ENCODE measurements at regions not wholly inside any gene's neighbourhood (a gene's known extent, or its start where the extent isn't known, plus 50 kb on each side); places are given as distances from the start of the nearest gene placed in this dataset.

- DNase-seq, result no peak
- no peaks in the 10 kb centered on the region for H3K27me3 ChIP-seq (ENCODE audit: insufficient read depth in 3 of 3, low read length in 2 of 3)
- TF ChIP-seq CTCF (IDR thresholded peaks at IDR 0.05), result no peak
Measured at GRCh38 chr2:128782411-128783192, 463.9 kb upstream of the HS6ST1 start.

DNA sequence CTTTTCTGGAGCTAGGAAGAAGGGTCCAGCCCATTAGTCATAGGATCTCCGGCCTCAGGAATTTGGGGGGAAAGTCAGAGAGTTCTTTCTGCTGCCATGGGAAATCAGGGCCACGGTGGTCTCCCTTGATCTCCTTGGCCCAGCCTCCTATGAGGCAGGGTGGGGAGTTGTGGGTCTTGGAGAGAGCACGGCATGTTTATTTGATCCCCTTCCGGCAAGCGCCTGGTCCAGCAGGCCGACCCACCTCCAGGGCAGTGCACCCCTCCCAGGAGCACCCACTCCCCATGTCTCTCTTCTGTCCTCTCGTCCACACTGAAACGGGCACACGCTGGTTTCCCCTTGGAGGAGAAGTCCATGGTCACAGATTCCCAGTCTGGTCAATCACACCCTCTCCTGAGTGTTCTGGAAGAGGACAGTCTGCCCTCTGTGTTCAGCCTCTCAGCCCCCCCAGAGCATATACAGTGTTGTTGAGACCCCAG lies 464.6 kb upstream of the HS6ST1 start:
- DNase-seq (no peak), ATAC-seq (no peak)
- Histone ChIP-seq H3K4me1 (no peaks in the 10 kb centered on the region), H3K4me3 (no peak overlapping the region), H3K9me3 (no peaks in the 10 kb centered on the region), H3K27me3 (ENCODE audit: insufficient read depth in 3 of 3, low read length in 2 of 3) (no peaks in the 10 kb centered on the region), H3K27ac (no peak overlapping the region), H3K36me3 (ENCODE audit: insufficient read depth in 1 of 2, low read depth in 1 of 2) (no peaks in the 10 kb centered on the region)
- 85 to 89% (median 87%) methylated on average over 9 of the region's 9 CpGs for WGBS, 3 donors
- intact Hi-C loops (cut with DNase I), result no loop called here
- TF ChIP-seq CTCF (IDR thresholded peaks at IDR 0.05), result no peak

More at GRCh38 chr2:128782411-128783192, 463.9 kb upstream of the HS6ST1 start:
- Histone ChIP-seq H3K4me1 (no peaks in the 10 kb centered on the region), H3K36me3 (ENCODE audit: insufficient read depth in 1 of 2, low read depth in 1 of 2) (no peaks in the 10 kb centered on the region), H3K4me3 (no peak overlapping the region), H3K9me3 (no peaks in the 10 kb centered on the region), H3K27ac (no peak overlapping the region)
- intact Hi-C loops (cut with DNase I), result no loop called here
- no peak for ATAC-seq
- WGBS, 3 donors, result 78 to 82% (median 81%) methylated on average over 6 of the region's 6 CpGs

GRCh38 chr2:128783896-128784295 lies 465.2 kb upstream of the HS6ST1 start:
- Histone ChIP-seq H3K36me3 (ENCODE audit: insufficient read depth in 1 of 2, low read depth in 1 of 2) (no peaks in the 10 kb centered on the region), H3K9me3 (no peaks in the 10 kb centered on the region), H3K27me3 (ENCODE audit: insufficient read depth in 3 of 3, low read length in 2 of 3) (no peaks in the 10 kb centered on the region), H3K27ac (no peak overlapping the region), H3K4me1 (no peaks in the 10 kb centered on the region), H3K4me3 (no peak overlapping the region)
- no peak for DNase-seq
- WGBS, 3 donors, result 83 to 87% (median 87%) methylated on average over 10 of the region's 10 CpGs
- intact Hi-C loops (cut with DNase I), result no loop called here
- no peak for ATAC-seq
- TF ChIP-seq CTCF (IDR thresholded peaks at IDR 0.05), result no peak

- WGBS, 3 donors, result 82 to 88% (median 83%) methylated on average over 16 to 18 of the region's 18 CpGs
- no peaks in the 10 kb centered on the region for H3K9me3 ChIP-seq
- TF ChIP-seq CTCF (IDR thresholded peaks at IDR 0.05), result no peak
Measured at GRCh38 chr2:128784626-128785306, 466.1 kb upstream of the HS6ST1 start.

More at GRCh38 chr2:128784626-128785306, 466.1 kb upstream of the HS6ST1 start:
- ATAC-seq (no peak), DNase-seq (no peak)
- Histone ChIP-seq H3K36me3 (ENCODE audit: insufficient read depth in 1 of 2, low read depth in 1 of 2) (no peaks in the 10 kb centered on the region), H3K27me3 (ENCODE audit: insufficient read depth in 3 of 3, low read length in 2 of 3) (no peaks in the 10 kb centered on the region), H3K27ac (no peak overlapping the region), H3K4me1 (no peaks in the 10 kb centered on the region), H3K4me3 (no peak overlapping the region)
- intact Hi-C loops (cut with DNase I), result no loop called here

Measured in psoas muscle (tissue), 7 donors.